Endodermal cell (in vitro differentiated cells): ENCODE measurements at regions not wholly inside any gene's neighbourhood (a gene's known extent, or its start where the extent isn't known, plus 50 kb on each side); places are given as distances from the start of the nearest gene placed in this dataset.

Source experiments
- DNase-seq: peaks from one replicate; pipeline ENCODE4 v3.0.0-alpha.2; 2017
- H3K27ac ChIP-seq: 2 replicates; pipeline ENCODE4 v1.5.1; 2013; ENCODE audit warnings: mild to moderate bottlenecking, low read depth, low read length, moderate library complexity
- H3K27me3 ChIP-seq: 2 replicates; pipeline ENCODE4 v1.6.1; 2013; ENCODE audit warnings: mild to moderate bottlenecking, low read length, moderate library complexity; ENCODE audit not compliant: insufficient read depth, control insufficient read depth, poor library complexity, severe bottlenecking
- H3K36me3 ChIP-seq: 2 replicates; pipeline ENCODE4 v1.7.0; 2013; ENCODE audit warnings: mild to moderate bottlenecking, low read length, moderate library complexity; ENCODE audit not compliant: control insufficient read depth, insufficient read depth
- H3K4me1 ChIP-seq: one replicate; pipeline ENCODE4 v1.7.0; 2013; ENCODE audit warnings: low read length; ENCODE audit not compliant: control insufficient read depth, insufficient read depth
- H3K4me3 ChIP-seq: 2 replicates; pipeline ENCODE4 v1.5.1; 2013; ENCODE audit warnings: mild to moderate bottlenecking, low read length, moderate library complexity
- H3K9ac ChIP-seq: 2 replicates; pipeline ENCODE4 v1.6.1; 2013; ENCODE audit warnings: mild to moderate bottlenecking, low read length, moderate library complexity; ENCODE audit not compliant: poor library complexity, severe bottlenecking; ENCODE audit errors: extremely low read depth
- H3K9me3 ChIP-seq: 2 replicates; pipeline ENCODE4 v1.6.1; 2013; ENCODE audit warnings: mild to moderate bottlenecking, low read length, moderate library complexity; ENCODE audit not compliant: control insufficient read depth
- H3K27ac Mint-ChIP-seq: 2 replicates; pipeline ENCODE4 v1.8.0; 2020; ENCODE audit warnings: mixed read lengths
- H3K27me3 Mint-ChIP-seq: 2 replicates; pipeline ENCODE4 v1.8.0; 2021; ENCODE audit warnings: mild to moderate bottlenecking, mixed read lengths; ENCODE audit not compliant: insufficient read depth
- H3K36me3 Mint-ChIP-seq: 2 replicates; pipeline ENCODE4 v1.8.0; 2020; ENCODE audit warnings: low read depth, mixed read lengths
- H3K4me1 Mint-ChIP-seq: 2 replicates; pipeline ENCODE4 v1.8.0; 2020; ENCODE audit warnings: mixed read lengths
- H3K4me3 Mint-ChIP-seq: 2 replicates; pipeline ENCODE4 v1.8.0; 2020; ENCODE audit warnings: mild to moderate bottlenecking, moderate library complexity, mixed read lengths
- H3K9me3 Mint-ChIP-seq: 2 replicates; pipeline ENCODE4 v1.8.0; 2020; ENCODE audit warnings: mild to moderate bottlenecking, mixed read lengths
- CTCF ChIP-seq: fragments of 200-600 bp; sonication (generic); conservative IDR thresholded peaks from 2 replicates; pipeline ENCODE4 v1.5.0; 2021; ENCODE audit warnings: antibody characterized with exemption, mild to moderate bottlenecking
- WGBS, 2 experiments: methylation state at CpG; one replicate each; pipeline versions ENCODE4 v1.1.5 to v1.1.7; 2013; ENCODE audit warnings: missing lambda C conversion rate in 2 of 2, mixed read lengths in 1 of 2; ENCODE audit not compliant: insufficient coverage in 1 of 2, insufficient read length in 1 of 2; 5-methylcytosine and 5-hydroxymethylcytosine counted together

- Histone ChIP-seq H3K36me3 (no peaks in the 10 kb centered on the region), H3K9ac (no peak overlapping the region), H3K4me3 (no peak overlapping the region), H3K4me1 (no peaks in the 10 kb centered on the region), H3K27ac (no peak overlapping the region), H3K27me3 (no peaks in the 10 kb centered on the region), H3K9me3 (no peaks in the 10 kb centered on the region)
- no peaks in the 10 kb centered on the region for H3K4me1 Mint-ChIP-seq
- no peaks in the 10 kb centered on the region for H3K27me3 Mint-ChIP-seq
- no peak for TF ChIP-seq CTCF
- no peak overlapping the region for H3K27ac Mint-ChIP-seq
- H3K36me3 Mint-ChIP-seq, result no peaks in the 10 kb centered on the region
- WGBS, 2 experiments, result 86% methylated on average over 3 of the region's 3 CpGs; no CpG with 5 or more reads in 1 of the 2 experiments
- no peak for DNase-seq
- H3K4me3 Mint-ChIP-seq, result no peak overlapping the region
- H3K9me3 Mint-ChIP-seq, result no peaks in the 10 kb centered on the region
Measured at GRCh38 chr10:91690412-91690811, 57.5 kb upstream of the PPP1R3C start.

GRCh38 chr10:91689731-91690168 lies 56.9 kb upstream of the PPP1R3C start:
- Histone ChIP-seq H3K9me3 (no peaks in the 10 kb centered on the region), H3K27me3 (no peaks in the 10 kb centered on the region), H3K4me1 (no peaks in the 10 kb centered on the region), H3K27ac (no peak overlapping the region), H3K9ac (no peak overlapping the region), H3K4me3 (no peak overlapping the region), H3K36me3 (no peaks in the 10 kb centered on the region)
- no peak for DNase-seq
- no peak overlapping the region for H3K4me3 Mint-ChIP-seq
- H3K4me1 Mint-ChIP-seq, result no peaks in the 10 kb centered on the region
- WGBS, 2 experiments, result 94 to 100% methylated on average over 2 of the region's 2 CpGs
- H3K36me3 Mint-ChIP-seq, result no peaks in the 10 kb centered on the region
- H3K9me3 Mint-ChIP-seq, result no peaks in the 10 kb centered on the region
- H3K27me3 Mint-ChIP-seq, result no peaks in the 10 kb centered on the region
- H3K27ac Mint-ChIP-seq, result no peak overlapping the region
- no peak for TF ChIP-seq CTCF

- H3K4me3 Mint-ChIP-seq, result no peak overlapping the region
- DNase-seq, result no peak
- Histone ChIP-seq H3K27me3 (no peaks in the 10 kb centered on the region), H3K9me3 (no peaks in the 10 kb centered on the region), H3K27ac (no peak overlapping the region), H3K4me1 (peaks cover 3% of the 10 kb centered on the region), H3K9ac (no peak overlapping the region), H3K36me3 (no peaks in the 10 kb centered on the region), H3K4me3 (no peak overlapping the region)
- TF ChIP-seq CTCF, result no peak
- H3K4me1 Mint-ChIP-seq, result peaks cover 4% of the 10 kb centered on the region
- H3K36me3 Mint-ChIP-seq, result no peaks in the 10 kb centered on the region
- no peak overlapping the region for H3K27ac Mint-ChIP-seq
- H3K27me3 Mint-ChIP-seq, result no peaks in the 10 kb centered on the region
- WGBS, 2 experiments, result 67 to 80% methylated on average over 2 of the region's 2 CpGs
- no peaks in the 10 kb centered on the region for H3K9me3 Mint-ChIP-seq
Measured at GRCh38 chr10:91684841-91685240, 52.0 kb upstream of the PPP1R3C start.
